Small intestine (tissue), 7 donors: ENCODE measurements at regions not wholly inside any gene's neighbourhood (a gene's known extent, or its start where the extent isn't known, plus 50 kb on each side); places are given as distances from the start of the nearest gene placed in this dataset.

Source experiments
- DNase-seq, 2 donors: peaks; one replicate each; pipeline versions ENCODE4 v3.0.0 to v3.0.0-alpha.2; 2013
- FAIRE-seq: peaks from 2 replicates; lab custom pipeline; 2012; peaks lifted over from hg19 to GRCh38; lab: Jason Lieb, UNC
- H3K27ac ChIP-seq, 3 donors: one replicate each; pipeline ENCODE4 v1.5.1; 2013; ENCODE audit warnings: low read length in 2 of 3, mild to moderate bottlenecking in 2 of 3, control low read depth in 1 of 3, inconsistent platforms in 1 of 3, low read depth in 1 of 3, moderate library complexity in 1 of 3
- H3K27me3 ChIP-seq, 3 donors: one replicate each; pipeline ENCODE4 v1.6.1; 2013; ENCODE audit warnings: low read length in 3 of 3, inconsistent platforms in 1 of 3; ENCODE audit not compliant: control insufficient read depth in 3 of 3, insufficient read depth in 3 of 3
- H3K36me3 ChIP-seq, 3 donors: one replicate each; pipeline ENCODE4 v1.6.1; 2013; ENCODE audit warnings: low read length in 3 of 3, inconsistent platforms in 1 of 3, low read depth in 1 of 3, mild to moderate bottlenecking in 1 of 3, moderate library complexity in 1 of 3; ENCODE audit not compliant: control insufficient read depth in 3 of 3, insufficient read depth in 2 of 3
- H3K4me1 ChIP-seq, 3 donors: one replicate each; pipeline ENCODE4 v1.6.1; 2013; ENCODE audit warnings: low read length in 2 of 3, inconsistent platforms in 1 of 3, low read depth in 1 of 3, mild to moderate bottlenecking in 1 of 3, moderate library complexity in 1 of 3; ENCODE audit not compliant: control insufficient read depth in 3 of 3, insufficient read depth in 2 of 3
- H3K4me3 ChIP-seq, 3 donors: one replicate each; pipeline ENCODE4 v1.5.1; 2013; ENCODE audit warnings: low read length in 3 of 3, control low read depth in 1 of 3, inconsistent platforms in 1 of 3, low read depth in 1 of 3, mild to moderate bottlenecking in 1 of 3, moderate library complexity in 1 of 3
- H3K9me3 ChIP-seq, 2 donors: one replicate each; pipeline ENCODE4 v1.6.1; 2013; ENCODE audit warnings: low read depth in 1 of 2, low read length in 1 of 2; ENCODE audit not compliant: control insufficient read depth in 2 of 2, insufficient read depth in 1 of 2
- WGBS, 3 donors: extraction: QIAGEN DNeasy Blood & Tissue Kit; methylation state at CpG; one replicate each; pipeline ENCODE4 v1.1.7; 2013; 5-methylcytosine and 5-hydroxymethylcytosine counted together
- donor health status: healthy with polysubstance abuse.
- donor health status: control.
- donor health status: control.
- donor health status: Bipolar disorder and iron deficiency.
- donor health status: healthy.

GRCh38 chr6:165040440-165040839, 269.0 kb downstream of the C6orf118 start:
- no peaks in the 10 kb centered on the region for H3K4me1 ChIP-seq
- no peaks in the 10 kb centered on the region for H3K27me3 ChIP-seq
- DNase-seq = no peak
- H3K9me3 ChIP-seq = peaks cover 0 to 41% of the 10 kb centered on the region in 2 donors
- no peak overlapping the region for H3K27ac ChIP-seq
- H3K36me3 ChIP-seq = no peaks in the 10 kb centered on the region
- FAIRE-seq = no peak
- no peak overlapping the region for H3K4me3 ChIP-seq
- WGBS, 3 donors = 72 to 80% (median 74%) methylated on average over 1 of the region's 1 CpG

- DNase-seq = no peak
- Histone ChIP-seq H3K27me3 (no peaks in the 10 kb centered on the region), H3K36me3 (no peaks in the 10 kb centered on the region), H3K4me1 (no peaks in the 10 kb centered on the region), H3K4me3 (no peak overlapping the region), H3K9me3 (peaks cover 2 to 45% of the 10 kb centered on the region in 2 donors), H3K27ac (no peak overlapping the region)
- 49 to 58% (median 55%) methylated on average over 4 of the region's 4 CpGs for WGBS, 3 donors
- FAIRE-seq = no peak
Measured at GRCh38 chr6:165034271-165034741, 275.1 kb downstream of the C6orf118 start.

- no peaks in the 10 kb centered on the region for H3K36me3 ChIP-seq
- no peaks in the 10 kb centered on the region for H3K27me3 ChIP-seq
- no peaks in the 10 kb centered on the region for H3K4me1 ChIP-seq
- no peak overlapping the region for H3K27ac ChIP-seq
- peaks cover 2 to 29% of the 10 kb centered on the region in 2 donors for H3K9me3 ChIP-seq
- no peak for DNase-seq
- no peak overlapping the region for H3K4me3 ChIP-seq
- WGBS, 3 donors = 71 to 79% (median 77%) methylated on average over 7 of the region's 7 CpGs
- FAIRE-seq = no peak
Measured at GRCh38 chr6:165031502-165031901, 277.9 kb downstream of the C6orf118 start.

GRCh38 chr6:165025040-165025439, 284.4 kb downstream of the C6orf118 start:
- no peak for DNase-seq
- H3K4me1 ChIP-seq = no peaks in the 10 kb centered on the region
- no peak for FAIRE-seq

GRCh38 chr6:165019681-165020080, 289.7 kb downstream of the C6orf118 start:
- FAIRE-seq = no peak
- 58 to 73% (median 61%) methylated on average over 2 of the region's 2 CpGs for whole genome bisulfite sequencing, 3 donors
- DNase-seq = no peak

More at GRCh38 chr6:165025040-165025439, 284.4 kb downstream of the C6orf118 start:
- Histone ChIP-seq H3K9me3 (peaks cover 2 to 10% of the 10 kb centered on the region in 2 donors), H3K4me3 (no peak overlapping the region), H3K27me3 (no peaks in the 10 kb centered on the region), H3K27ac (no peak overlapping the region), H3K36me3 (no peaks in the 10 kb centered on the region)
- 22 to 50% (median 35%) methylated on average over 1 of the region's 1 CpG for WGBS, 3 donors

GRCh38 chr6:165015676-165016075, 293.7 kb downstream of the C6orf118 start:
- Histone ChIP-seq H3K27me3 (no peaks in the 10 kb centered on the region), H3K4me3 (no peak overlapping the region), H3K36me3 (no peaks in the 10 kb centered on the region), H3K9me3 (peaks cover 0 to under 1% of the 10 kb centered on the region in 2 donors), H3K27ac (no peak overlapping the region), H3K4me1 (no peaks in the 10 kb centered on the region)
- no peak for FAIRE-seq
- no peak for DNase-seq

More at GRCh38 chr6:165019681-165020080, 289.7 kb downstream of the C6orf118 start:
- no peaks in the 10 kb centered on the region for H3K36me3 ChIP-seq
- no peaks in the 10 kb centered on the region for H3K27me3 ChIP-seq
- peaks cover 0 to 9% of the 10 kb centered on the region in 2 donors for H3K9me3 ChIP-seq
- no peaks in the 10 kb centered on the region for H3K4me1 ChIP-seq
- no peak overlapping the region for H3K4me3 ChIP-seq
- no peak overlapping the region for H3K27ac ChIP-seq

- Histone ChIP-seq H3K27me3 (no peaks in the 10 kb centered on the region), H3K36me3 (no peaks in the 10 kb centered on the region), H3K27ac (no peak overlapping the region), H3K4me3 (no peak overlapping the region), H3K9me3 (peaks cover 3% of the 10 kb centered on the region in 2 donors), H3K4me1 (no peaks in the 10 kb centered on the region)
- WGBS, 3 donors = 59 to 87% (median 78%) methylated on average over 3 of the region's 3 CpGs
- FAIRE-seq (no peak), DNase-seq (no peak)
Measured at GRCh38 chr6:165013701-165014100, 295.7 kb downstream of the C6orf118 start.

- H3K4me3 ChIP-seq = no peak overlapping the region
- no peaks in the 10 kb centered on the region for H3K27me3 ChIP-seq
- DNase-seq (no peak), FAIRE-seq (no peak)
- no peaks in the 10 kb centered on the region for H3K4me1 ChIP-seq
- no peaks in the 10 kb centered on the region for H3K36me3 ChIP-seq
- H3K9me3 ChIP-seq = peaks cover 4% of the 10 kb centered on the region in 2 donors
- WGBS, 3 donors = 71 to 78% (median 75%) methylated on average over 4 of the region's 4 CpGs
- H3K27ac ChIP-seq = no peak overlapping the region
Measured at GRCh38 chr6:165012183-165012582, 297.2 kb downstream of the C6orf118 start.
